GM18867 (cell line): ENCODE measurements at regions not wholly inside any gene's neighbourhood (a gene's known extent, or its start where the extent isn't known, plus 50 kb on each side); places are given as distances from the start of the nearest gene placed in this dataset.

Source experiments
- ATAC-seq: cut with Tn5 transposase; IDR thresholded peaks from one replicate; pipeline ENCODE4 v1.9.1; 2021; ENCODE audit warnings: mild to moderate bottlenecking, moderate library complexity; ENCODE audit not compliant: unreplicated experiment

GRCh38 chr2:120849278-120849677 is 113.6 kb downstream of the GLI2 start:
- no peak for ATAC-seq

- ATAC-seq, result no peak
Measured at GRCh38 chr2:120850551-120850950, 114.9 kb downstream of the GLI2 start.

GRCh38 chr2:120851116-120851773 is 115.6 kb downstream of the GLI2 start:
- ATAC-seq, result no peak

- no peak for ATAC-seq
Measured at GRCh38 chr2:120852200-120852815, 116.6 kb downstream of the GLI2 start.

GRCh38 chr2:120853306-120854013 is 117.8 kb downstream of the GLI2 start:
- no peak for ATAC-seq

GRCh38 chr2:120854014-120854620 is 118.4 kb downstream of the GLI2 start:
- no peak for ATAC-seq

- ATAC-seq, result no peak
Measured at GRCh38 chr2:120854766-120855530, 119.3 kb downstream of the GLI2 start.

- ATAC-seq, result no peak
Measured at GRCh38 chr2:120855855-120856405, 120.3 kb downstream of the GLI2 start.

- no peak for ATAC-seq
Measured at GRCh38 chr2:120856421-120856862, 120.8 kb downstream of the GLI2 start.

- ATAC-seq, result no peak
Measured at GRCh38 chr2:120857422-120857821, 121.8 kb downstream of the GLI2 start.

- ATAC-seq, result no peak
Measured at GRCh38 chr2:120857931-120858330, 122.3 kb downstream of the GLI2 start.

- no peak for ATAC-seq
Measured at GRCh38 chr2:120858361-120859106, 122.9 kb downstream of the GLI2 start.

GRCh38 chr2:120859128-120859527 is 123.5 kb downstream of the GLI2 start:
- ATAC-seq, result no peak

GRCh38 chr2:120859814-120860578 is 124.3 kb downstream of the GLI2 start:
- ATAC-seq, result no peak

- ATAC-seq, result no peak
Measured at GRCh38 chr2:120860579-120860922, 124.9 kb downstream of the GLI2 start.

GRCh38 chr2:120861191-120861575 is 125.5 kb downstream of the GLI2 start:
- no peak for ATAC-seq

- no peak for ATAC-seq
Measured at GRCh38 chr2:120861576-120862191, 126.0 kb downstream of the GLI2 start.

- no peak for ATAC-seq
Measured at GRCh38 chr2:120862201-120863060, 126.8 kb downstream of the GLI2 start.
